ENCODE measurements at regions not wholly inside any gene's neighbourhood (a gene's known extent, or its start where the extent isn't known, plus 50 kb on each side); places are given as distances from the start of the nearest gene placed in this dataset.
"Not testable (repeated sequence)": the region's sequence is repeated elsewhere in the genome, so short reads cannot be mapped to it uniquely, and the experiment has no call there.

- no peak for DNase-seq (ENCODE audit: low read depth)
- no peak for TF ChIP-seq CTCF (IDR thresholded peaks at IDR 0.05; ENCODE audit: low read depth, low read length, missing control alignments)
- no peak overlapping the region for H3K4me3 ChIP-seq (ENCODE audit: low read depth, low read length)
These were observed 143.0 kb upstream of the NRP1 start for GRCh38 chr10:33477291-33478088.

DNA sequence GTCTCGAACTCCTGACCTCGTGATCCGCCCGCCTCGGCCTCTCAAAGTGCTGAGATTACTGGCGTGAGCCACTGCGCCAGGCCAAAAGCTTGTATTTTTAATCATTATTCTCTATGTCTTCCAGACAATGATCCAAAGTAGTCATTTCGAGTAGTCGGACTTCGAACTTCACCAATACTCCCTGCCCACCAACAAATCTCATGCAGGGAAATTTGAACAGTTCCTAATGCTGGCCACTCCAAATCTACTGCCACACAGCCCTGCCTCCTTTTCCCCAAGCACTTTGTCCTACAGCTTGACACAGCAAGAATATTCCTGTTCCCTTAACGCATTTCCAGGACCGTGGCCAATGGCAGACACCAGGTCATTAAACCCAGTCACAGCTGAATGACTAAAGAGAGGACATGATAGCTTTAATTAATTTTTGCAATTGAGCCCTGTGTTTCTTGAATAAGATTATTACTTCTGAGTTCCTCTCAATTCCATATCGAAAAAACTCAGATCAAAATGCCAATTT lies 142.3 kb upstream of the NRP1 start:
- DNase-seq (ENCODE audit: low read depth) = no peak

GRCh38 chr10:33473688-33474087 lies 139.2 kb upstream of the NRP1 start:
- no peak for DNase-seq (ENCODE audit: low read depth)
- no peak for TF ChIP-seq CTCF (IDR thresholded peaks at IDR 0.05; ENCODE audit: low read depth, low read length, missing control alignments)
- H3K4me3 ChIP-seq (ENCODE audit: low read depth, low read length) = no peak overlapping the region

More for the DNA sequence above, 142.3 kb upstream of the NRP1 start:
- no peak overlapping the region for H3K4me3 ChIP-seq (ENCODE audit: low read depth, low read length)
- TF ChIP-seq CTCF (IDR thresholded peaks at IDR 0.05; ENCODE audit: low read depth, low read length, missing control alignments) = no peak

DNA sequence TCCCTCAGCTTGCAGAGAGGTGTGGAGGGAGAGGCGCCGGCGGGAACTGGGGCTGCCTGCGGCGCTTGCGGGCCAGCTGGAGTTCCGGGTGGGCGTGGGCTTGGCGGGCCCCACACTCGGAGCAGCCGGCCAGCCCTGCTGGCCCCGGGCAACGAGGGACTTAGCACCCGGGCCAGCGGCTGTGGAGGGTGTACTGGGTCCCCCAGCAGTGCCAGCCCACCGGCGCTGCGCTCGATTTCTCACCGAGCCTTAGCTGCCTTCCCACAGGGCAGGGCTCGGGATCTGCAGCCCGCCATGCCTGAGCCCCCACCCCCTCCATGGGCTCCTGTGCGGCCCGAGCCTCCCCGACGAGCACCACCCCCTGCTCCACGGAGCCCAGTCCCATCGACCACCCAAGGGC lies 133.5 kb upstream of the NRP1 start:
- H3K4me3 ChIP-seq (ENCODE audit: low read depth, low read length); DNase-seq (ENCODE audit: low read depth): not testable (repeated sequence)

DNA sequence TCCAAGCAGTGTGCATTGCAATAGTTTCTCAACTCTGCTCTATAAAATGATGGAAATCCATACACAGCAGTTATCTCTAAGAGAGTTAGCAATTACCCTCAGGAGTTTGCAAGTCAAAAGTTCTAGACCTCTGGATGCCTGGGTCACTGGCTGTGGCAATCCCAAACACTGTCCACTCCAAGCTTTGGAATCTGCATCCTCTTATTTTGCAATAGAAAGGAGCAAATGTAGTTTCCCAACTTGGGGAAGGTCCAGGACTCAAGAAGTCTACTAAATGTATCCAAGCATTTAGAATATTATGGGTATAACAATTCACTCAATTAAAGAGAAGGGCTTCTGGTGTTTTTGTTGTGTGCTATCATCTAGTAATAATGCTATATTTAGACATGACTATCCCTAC lies 131.3 kb upstream of the NRP1 start:
- H3K4me3 ChIP-seq (ENCODE audit: low read depth, low read length) = no peak overlapping the region
- DNase-seq (ENCODE audit: low read depth) = no peak
- no peak for TF ChIP-seq CTCF (IDR thresholded peaks at IDR 0.05; ENCODE audit: low read depth, low read length, missing control alignments)

DNA sequence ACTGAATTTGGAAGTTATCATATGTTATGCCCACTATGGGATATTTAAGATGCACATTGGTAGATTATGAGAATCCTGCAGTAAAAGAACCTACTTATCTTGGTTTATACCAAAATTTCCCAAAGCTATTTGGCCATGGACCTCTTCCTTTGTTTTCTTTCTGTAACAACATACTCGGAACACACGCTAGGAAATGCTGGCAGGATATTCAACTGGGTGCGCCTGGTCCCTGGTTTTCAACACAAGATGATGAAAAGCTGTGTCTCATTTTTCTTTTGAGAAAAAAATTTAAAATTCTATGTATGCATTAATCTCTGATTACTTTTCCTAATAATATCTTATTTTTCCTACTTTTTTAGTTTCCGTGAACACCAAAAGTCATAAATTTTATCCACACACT lies 128.5 kb upstream of the NRP1 start:
- no peak for DNase-seq (ENCODE audit: low read depth)
- TF ChIP-seq CTCF (IDR thresholded peaks at IDR 0.05; ENCODE audit: low read depth, low read length, missing control alignments) = no peak
- H3K4me3 ChIP-seq (ENCODE audit: low read depth, low read length) = no peak overlapping the region

DNA sequence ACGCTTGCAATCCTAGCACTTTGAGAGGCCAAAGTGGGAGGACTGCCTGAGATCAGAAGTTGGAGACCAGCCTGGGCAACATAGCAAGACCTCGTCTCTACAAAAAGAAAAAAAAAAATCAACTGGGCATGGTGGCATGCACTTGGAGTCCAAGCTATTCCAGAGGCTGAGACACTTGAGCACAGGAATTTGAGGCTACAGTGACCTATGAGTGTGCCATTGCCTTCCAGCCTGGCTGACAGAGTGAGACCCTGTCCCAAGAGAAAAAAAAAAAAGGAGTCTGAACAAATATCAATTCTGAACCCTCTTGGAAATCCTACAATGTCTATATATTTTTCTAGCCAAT lies 126.8 kb upstream of the NRP1 start:
- DNase-seq (ENCODE audit: low read depth) = no peak
- no peak for TF ChIP-seq CTCF (IDR thresholded peaks at IDR 0.05; ENCODE audit: low read depth, low read length, missing control alignments)
- no peak overlapping the region for H3K4me3 ChIP-seq (ENCODE audit: low read depth, low read length)
